Epithelial cell of esophagus (primary cell): ENCODE measurements at regions not wholly inside any gene's neighbourhood (a gene's known extent, or its start where the extent isn't known, plus 50 kb on each side); places are given as distances from the start of the nearest gene placed in this dataset.

Source experiments
- DNase-seq: peaks from one replicate; pipeline ENCODE4 v3.0.0; 2010; ENCODE audit warnings: low read depth
- H3K4me3 ChIP-seq: 2 replicates; pipeline ENCODE4 v1.5.1; 2011; ENCODE audit warnings: mild to moderate bottlenecking, low read length, control low read depth
- TF ChIP-seq, protein P1 (sequence below): IDR thresholded peaks from 2 replicates; pipeline ENCODE4 v1.5.1; 2011; ENCODE audit warnings: low read depth, mild to moderate bottlenecking, low read length, control low read depth, inconsistent platforms; ENCODE audit not compliant: insufficient read depth; ENCODE audit errors: missing control alignments

DNA sequence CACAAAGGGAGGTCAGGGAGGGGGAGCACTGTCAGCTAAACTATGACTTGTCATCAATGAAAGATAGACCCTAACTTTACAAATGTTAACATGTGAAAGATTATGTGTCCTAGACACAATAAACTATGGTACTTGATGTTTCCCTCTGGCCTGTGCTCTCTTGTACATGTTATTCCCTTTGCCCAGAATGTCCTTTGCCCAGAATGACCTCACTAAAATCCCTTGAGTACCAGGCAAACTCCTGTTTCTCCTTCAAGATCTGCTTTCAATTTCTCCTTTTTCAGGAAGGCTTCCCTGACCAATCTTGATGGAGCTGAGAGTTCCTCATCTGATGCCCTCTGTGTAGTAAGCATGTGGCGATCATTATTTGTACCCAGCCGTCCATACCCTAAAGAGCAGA is 143.1 kb downstream of the ZNF365 start:
- no peak overlapping the region for H3K4me3 ChIP-seq
- TF ChIP-seq, protein P1, sequence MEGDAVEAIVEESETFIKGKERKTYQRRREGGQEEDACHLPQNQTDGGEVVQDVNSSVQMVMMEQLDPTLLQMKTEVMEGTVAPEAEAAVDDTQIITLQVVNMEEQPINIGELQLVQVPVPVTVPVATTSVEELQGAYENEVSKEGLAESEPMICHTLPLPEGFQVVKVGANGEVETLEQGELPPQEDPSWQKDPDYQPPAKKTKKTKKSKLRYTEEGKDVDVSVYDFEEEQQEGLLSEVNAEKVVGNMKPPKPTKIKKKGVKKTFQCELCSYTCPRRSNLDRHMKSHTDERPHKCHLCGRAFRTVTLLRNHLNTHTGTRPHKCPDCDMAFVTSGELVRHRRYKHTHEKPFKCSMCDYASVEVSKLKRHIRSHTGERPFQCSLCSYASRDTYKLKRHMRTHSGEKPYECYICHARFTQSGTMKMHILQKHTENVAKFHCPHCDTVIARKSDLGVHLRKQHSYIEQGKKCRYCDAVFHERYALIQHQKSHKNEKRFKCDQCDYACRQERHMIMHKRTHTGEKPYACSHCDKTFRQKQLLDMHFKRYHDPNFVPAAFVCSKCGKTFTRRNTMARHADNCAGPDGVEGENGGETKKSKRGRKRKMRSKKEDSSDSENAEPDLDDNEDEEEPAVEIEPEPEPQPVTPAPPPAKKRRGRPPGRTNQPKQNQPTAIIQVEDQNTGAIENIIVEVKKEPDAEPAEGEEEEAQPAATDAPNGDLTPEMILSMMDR, result no peak
- no peak for DNase-seq

- no peak for DNase-seq
- TF ChIP-seq, protein P1, result no peak
- H3K4me3 ChIP-seq, result no peak overlapping the region
Observed at GRCh38 chr10:62527019-62527827, 153.1 kb downstream of the ZNF365 start.

- TF ChIP-seq, protein P1, result no peak
- H3K4me3 ChIP-seq, result no peak overlapping the region
- no peak for DNase-seq
Observed at GRCh38 chr10:62528441-62528840, 154.3 kb downstream of the ZNF365 start.

- TF ChIP-seq, protein P1, result no peak
- no peak for DNase-seq
- no peak overlapping the region for H3K4me3 ChIP-seq
Observed at GRCh38 chr10:62529396-62529795, 155.2 kb downstream of the ZNF365 start.

GRCh38 chr10:62534031-62534430 is 159.9 kb downstream of the ZNF365 start:
- no peak for DNase-seq
- H3K4me3 ChIP-seq, result no peak overlapping the region
- TF ChIP-seq, protein P1, result no peak

- H3K4me3 ChIP-seq, result no peak overlapping the region
- DNase-seq, result no peak
- TF ChIP-seq, protein P1, result no peak
Observed at GRCh38 chr10:62538606-62539005, 164.4 kb downstream of the ZNF365 start.

GRCh38 chr10:62540389-62540788 is 166.2 kb downstream of the ZNF365 start:
- TF ChIP-seq, protein P1, result no peak
- DNase-seq, result no peak
- no peak overlapping the region for H3K4me3 ChIP-seq
